Stimulated activated naive B cell treated with anti-CD40 and anti-IgM and Interleukin-4, amounts not matched to agents 10 μg/mL and 1 μg/mL and 100 μg/mL, for 72 hours (primary cell): ENCODE measurements at regions not wholly inside any gene's neighbourhood (a gene's known extent, or its start where the extent isn't known, plus 50 kb on each side); places are given as distances from the start of the nearest gene placed in this dataset.

Experiments
- ATAC-seq, 2 donors: fragments of 150-1000 bp; cut with Tn5 transposase; replicated peaks; 2 replicates each; pipeline ENCODE4 v1.10.0; 2021; ENCODE audit warnings: moderate library complexity in 1 of 2
- DNase-seq: peaks from one replicate; pipeline ENCODE4 v3.0.0; 2021
- H3K27ac Mint-ChIP-seq: one replicate; pipeline ENCODE4 v1.8.0; 2022; ENCODE audit warnings: mild to moderate bottlenecking, mixed read lengths
- H3K27me3 Mint-ChIP-seq, 2 donors: one replicate each; pipeline ENCODE4 v1.8.0; 2022; ENCODE audit warnings: mixed read lengths in 2 of 2
- H3K36me3 Mint-ChIP-seq, 2 donors: one replicate each; pipeline ENCODE4 v1.8.0; 2022; ENCODE audit warnings: mixed read lengths in 2 of 2, mild to moderate bottlenecking in 1 of 2
- H3K4me1 Mint-ChIP-seq, 2 donors: one replicate each; pipeline ENCODE4 v1.8.0; 2022; ENCODE audit warnings: mixed read lengths in 2 of 2, mild to moderate bottlenecking in 1 of 2
- H3K4me3 Mint-ChIP-seq, 2 donors: one replicate each; pipeline ENCODE4 v1.8.0; 2022; ENCODE audit warnings: mild to moderate bottlenecking in 2 of 2, mixed read lengths in 2 of 2, moderate library complexity in 1 of 2
- H3K9me3 Mint-ChIP-seq, 2 donors: one replicate each; pipeline ENCODE4 v1.8.0; 2022; ENCODE audit warnings: mixed read lengths in 2 of 2, mild to moderate bottlenecking in 1 of 2

GRCh38 chr4:157880761-157881160 is 292.1 kb downstream of the GASK1B start:
- DNase-seq (no peak), ATAC-seq (no peak)
- Mint-ChIP-seq H3K9me3 (peaks cover 4 to 5% of the 10 kb centered on the region in 2 donors), H3K27me3 (no peaks in the 10 kb centered on the region), H3K4me1 (no peaks in the 10 kb centered on the region), H3K27ac (no peak overlapping the region), H3K4me3 (no peak overlapping the region), H3K36me3 (no peaks in the 10 kb centered on the region)

- ATAC-seq (no peak), DNase-seq (no peak)
- no peaks in the 10 kb centered on the region for H3K27me3 Mint-ChIP-seq
- peaks cover 4 to 10% of the 10 kb centered on the region in 2 donors for H3K9me3 Mint-ChIP-seq
- H3K4me1 Mint-ChIP-seq: no peaks in the 10 kb centered on the region
- no peak overlapping the region for H3K27ac Mint-ChIP-seq
- no peak overlapping the region for H3K4me3 Mint-ChIP-seq
- no peaks in the 10 kb centered on the region for H3K36me3 Mint-ChIP-seq
Measured at GRCh38 chr4:157854819-157855218, 318.0 kb downstream of the GASK1B start.

DNA sequence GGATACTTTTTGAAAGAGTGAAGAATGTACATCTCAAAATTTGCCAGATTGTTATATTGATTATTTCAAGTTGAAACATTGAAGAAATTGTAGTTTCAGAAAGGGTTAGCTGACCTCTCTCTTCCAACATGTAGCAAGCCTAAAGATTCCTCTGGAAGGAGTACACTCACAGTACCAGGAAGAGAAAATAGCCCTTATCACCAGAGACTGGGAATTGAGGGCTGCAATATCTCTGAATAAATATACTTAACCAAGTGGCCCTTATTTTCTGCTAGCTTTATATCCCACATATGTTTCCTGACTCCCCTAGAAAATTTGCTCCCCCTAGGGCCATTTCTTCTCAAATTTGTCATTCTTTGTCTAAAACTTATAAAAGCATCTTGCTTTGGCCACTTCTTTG is 332.2 kb downstream of the GASK1B start:
- no peak overlapping the region for H3K27ac Mint-ChIP-seq
- ATAC-seq (no peak), DNase-seq (no peak)
- H3K27me3 Mint-ChIP-seq: no peaks in the 10 kb centered on the region
- H3K4me3 Mint-ChIP-seq: no peak overlapping the region
- H3K9me3 Mint-ChIP-seq: peaks cover 0 to 1% of the 10 kb centered on the region in 2 donors
- H3K36me3 Mint-ChIP-seq: no peaks in the 10 kb centered on the region
- H3K4me1 Mint-ChIP-seq: no peaks in the 10 kb centered on the region

GRCh38 chr4:157840034-157840433 is 332.8 kb downstream of the GASK1B start:
- H3K36me3 Mint-ChIP-seq: no peaks in the 10 kb centered on the region
- no peaks in the 10 kb centered on the region for H3K27me3 Mint-ChIP-seq

GRCh38 chr4:157838366-157838765 is 334.5 kb downstream of the GASK1B start:
- Mint-ChIP-seq H3K27me3 (no peaks in the 10 kb centered on the region), H3K4me1 (no peaks in the 10 kb centered on the region), H3K36me3 (no peaks in the 10 kb centered on the region), H3K27ac (no peak overlapping the region), H3K4me3 (no peak overlapping the region), H3K9me3 (peaks cover 0 to 1% of the 10 kb centered on the region in 2 donors)
- DNase-seq (no peak), ATAC-seq (no peak)

More at GRCh38 chr4:157840034-157840433, 332.8 kb downstream of the GASK1B start:
- H3K27ac Mint-ChIP-seq: no peak overlapping the region
- no peak for DNase-seq
- H3K9me3 Mint-ChIP-seq: peaks cover 0 to 1% of the 10 kb centered on the region in 2 donors
- no peak for ATAC-seq
- H3K4me3 Mint-ChIP-seq: no peak overlapping the region
- H3K4me1 Mint-ChIP-seq: no peaks in the 10 kb centered on the region

DNA sequence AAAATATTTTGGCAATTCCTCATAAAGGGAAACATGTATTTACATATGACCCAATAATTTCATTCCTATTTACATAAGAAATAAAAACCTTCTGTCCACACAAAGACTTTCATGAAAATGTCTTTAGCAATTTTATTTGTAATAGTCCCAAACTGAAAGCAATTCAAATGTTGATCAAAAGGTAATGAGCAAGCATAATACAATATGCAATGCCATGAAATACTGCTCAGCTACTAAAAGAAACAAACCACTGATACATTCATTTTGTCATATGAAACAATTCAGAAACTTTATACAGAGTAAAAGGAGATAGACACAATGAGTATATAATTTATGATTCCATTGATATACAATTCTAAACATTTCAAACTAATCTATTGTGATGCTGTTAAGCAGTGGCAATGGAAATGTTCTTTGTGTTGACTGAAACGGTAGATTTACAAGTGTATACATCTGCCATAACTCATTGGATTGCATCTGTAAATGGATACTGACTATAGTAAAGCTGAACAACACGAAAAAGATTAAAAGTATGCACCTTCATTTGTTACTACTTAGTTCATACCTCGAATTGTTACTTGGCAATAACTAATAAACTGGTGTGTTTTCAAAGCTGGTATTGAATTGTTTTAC is 335.6 kb downstream of the GASK1B start:
- Mint-ChIP-seq H3K36me3 (no peaks in the 10 kb centered on the region), H3K4me3 (no peak overlapping the region), H3K9me3 (no peaks in the 10 kb centered on the region), H3K4me1 (no peaks in the 10 kb centered on the region), H3K27ac (no peak overlapping the region), H3K27me3 (no peaks in the 10 kb centered on the region)
- DNase-seq (no peak), ATAC-seq (no peak)

- Mint-ChIP-seq H3K4me3 (no peak overlapping the region), H3K27ac (no peak overlapping the region), H3K36me3 (no peaks in the 10 kb centered on the region), H3K27me3 (no peaks in the 10 kb centered on the region), H3K4me1 (no peaks in the 10 kb centered on the region), H3K9me3 (peaks cover 6 to 7% of the 10 kb centered on the region in 2 donors)
- DNase-seq: no peak
- ATAC-seq: no peak
Measured at GRCh38 chr4:157832596-157832995, 340.2 kb downstream of the GASK1B start.

GRCh38 chr4:157824021-157824420 is 348.8 kb downstream of the GASK1B start:
- Mint-ChIP-seq H3K27me3 (no peaks in the 10 kb centered on the region), H3K4me3 (no peak overlapping the region), H3K27ac (no peak overlapping the region), H3K4me1 (no peaks in the 10 kb centered on the region), H3K36me3 (no peaks in the 10 kb centered on the region), H3K9me3 (peaks cover 12 to 13% of the 10 kb centered on the region in 2 donors)
- no peak for DNase-seq
- no peak for ATAC-seq

- H3K27ac Mint-ChIP-seq: no peak overlapping the region
- H3K4me3 Mint-ChIP-seq: no peak overlapping the region
- H3K4me1 Mint-ChIP-seq: no peaks in the 10 kb centered on the region
- no peaks in the 10 kb centered on the region for H3K36me3 Mint-ChIP-seq
- peaks cover 8 to 12% of the 10 kb centered on the region in 2 donors for H3K9me3 Mint-ChIP-seq
- ATAC-seq: no peak
- no peak for DNase-seq
- H3K27me3 Mint-ChIP-seq: no peaks in the 10 kb centered on the region
Measured at GRCh38 chr4:157821814-157822213, 351.0 kb downstream of the GASK1B start.

GRCh38 chr4:157819693-157820464 is 352.9 kb downstream of the GASK1B start:
- H3K27ac Mint-ChIP-seq: no peak overlapping the region
- H3K9me3 Mint-ChIP-seq: peaks cover 8 to 9% of the 10 kb centered on the region in 2 donors
- H3K27me3 Mint-ChIP-seq: no peaks in the 10 kb centered on the region
- no peaks in the 10 kb centered on the region for H3K4me1 Mint-ChIP-seq
- ATAC-seq (no peak), DNase-seq (no peak)
- no peak overlapping the region for H3K4me3 Mint-ChIP-seq
- no peaks in the 10 kb centered on the region for H3K36me3 Mint-ChIP-seq

DNA sequence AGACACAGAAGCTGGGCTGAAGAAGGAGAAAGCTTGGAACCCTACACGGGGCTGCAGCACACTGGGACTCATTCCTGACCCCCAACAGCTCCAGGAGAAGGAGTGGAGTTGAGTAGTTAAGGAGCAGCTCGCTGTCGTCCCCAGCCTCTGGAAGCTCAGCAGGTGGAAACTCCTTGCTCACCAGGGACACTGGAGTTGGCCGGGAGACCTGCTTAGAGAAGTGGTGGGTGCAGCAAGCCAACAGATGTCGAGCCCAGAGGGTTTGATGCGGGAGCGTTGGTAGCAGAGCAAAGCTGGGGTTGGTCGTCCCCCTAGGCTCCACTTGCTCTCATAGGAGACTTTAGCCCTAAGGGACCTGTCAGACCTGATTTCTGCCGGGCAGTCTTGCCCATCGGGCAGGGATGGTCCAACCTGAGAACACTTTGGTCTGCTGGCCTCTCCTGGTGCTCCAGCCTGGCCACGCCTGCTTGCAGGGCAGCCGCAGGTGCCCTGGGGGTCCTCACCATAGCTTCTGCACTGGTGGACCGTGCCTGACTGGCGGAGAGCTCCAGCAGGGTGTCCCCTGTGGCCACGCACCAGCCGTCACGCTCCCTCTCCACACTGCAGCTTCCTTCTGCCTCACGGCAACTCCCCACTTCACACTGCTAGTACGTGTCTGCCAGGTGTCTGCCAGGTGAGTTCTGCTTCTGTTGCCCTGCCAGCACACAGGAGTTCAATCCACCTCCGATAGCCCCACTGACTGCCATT is 353.7 kb downstream of the GASK1B start:
- no peak overlapping the region for H3K4me3 Mint-ChIP-seq
- ATAC-seq (no peak), DNase-seq (no peak)
- peaks cover 8 to 9% of the 10 kb centered on the region in 2 donors for H3K9me3 Mint-ChIP-seq
- H3K36me3 Mint-ChIP-seq: no peaks in the 10 kb centered on the region
- H3K27me3 Mint-ChIP-seq: no peaks in the 10 kb centered on the region
- H3K27ac Mint-ChIP-seq: no peak overlapping the region
- H3K4me1 Mint-ChIP-seq: no peaks in the 10 kb centered on the region

DNA sequence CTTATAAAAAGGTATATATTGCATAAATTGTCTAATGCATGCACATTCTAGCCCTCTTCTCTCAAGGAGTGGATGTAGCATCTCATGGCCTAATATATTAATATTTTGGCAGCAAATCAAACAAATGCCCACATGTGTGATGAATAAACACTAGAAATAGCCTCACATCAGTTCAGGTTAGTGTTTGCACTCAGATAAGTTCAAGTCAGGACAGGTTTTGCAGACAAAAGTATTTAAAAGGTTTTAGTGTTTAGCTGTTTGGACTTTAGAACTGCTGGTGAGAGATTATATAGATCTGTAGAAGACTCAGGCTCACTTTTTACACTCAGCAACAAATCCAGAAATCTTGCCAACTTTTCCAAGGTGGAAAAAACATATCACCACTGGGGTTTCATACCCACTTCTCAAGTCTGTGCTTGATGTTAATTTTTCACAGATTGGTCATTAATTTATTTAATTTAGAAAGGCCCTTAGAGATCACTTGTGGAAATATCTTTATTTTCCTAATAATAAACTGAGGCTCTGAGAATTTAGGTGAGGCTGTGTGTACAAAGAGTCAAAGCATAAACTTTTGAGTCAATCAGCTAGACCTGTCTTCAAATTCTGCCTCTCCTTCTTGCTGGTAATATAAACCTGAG is 362.6 kb downstream of the GASK1B start:
- no peak overlapping the region for H3K27ac Mint-ChIP-seq
- DNase-seq: no peak
- no peaks in the 10 kb centered on the region for H3K36me3 Mint-ChIP-seq
- peaks cover 3 to 5% of the 10 kb centered on the region in 2 donors for H3K9me3 Mint-ChIP-seq
- no peak overlapping the region for H3K4me3 Mint-ChIP-seq
- no peaks in the 10 kb centered on the region for H3K4me1 Mint-ChIP-seq
- H3K27me3 Mint-ChIP-seq: no peaks in the 10 kb centered on the region
- ATAC-seq: no peak

DNA sequence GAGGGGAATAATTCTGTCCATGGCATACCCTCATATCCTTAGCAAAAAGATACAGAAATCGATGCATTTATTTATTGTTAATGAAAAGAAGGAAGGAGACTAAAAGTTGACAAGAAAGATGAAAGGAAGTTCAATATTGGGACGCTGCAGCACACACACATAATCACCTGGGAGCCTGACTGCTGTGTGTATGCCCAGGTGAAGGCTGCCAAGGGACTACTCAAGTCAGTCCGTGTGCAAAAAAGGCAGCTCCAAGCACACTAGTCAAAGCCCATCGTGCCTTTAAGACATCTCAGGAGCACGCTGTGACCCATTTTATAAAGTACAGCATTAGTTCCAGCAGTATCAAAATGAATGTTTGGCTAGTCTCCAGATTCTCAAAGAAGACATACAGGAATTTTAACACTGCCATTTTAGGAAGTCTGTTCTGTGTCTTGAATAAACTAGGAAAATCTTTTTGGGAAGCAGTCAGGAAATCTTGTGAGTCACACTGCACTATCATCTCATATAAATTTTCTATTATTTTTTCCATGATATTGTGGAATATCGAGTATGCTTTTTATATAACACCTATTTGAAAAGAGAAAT is 363.9 kb downstream of the GASK1B start:
- Mint-ChIP-seq H3K36me3 (no peaks in the 10 kb centered on the region), H3K9me3 (peaks cover 3 to 4% of the 10 kb centered on the region in 2 donors), H3K4me3 (no peak overlapping the region), H3K4me1 (no peaks in the 10 kb centered on the region), H3K27me3 (no peaks in the 10 kb centered on the region), H3K27ac (no peak overlapping the region)
- ATAC-seq (no peak), DNase-seq (no peak)

- ATAC-seq (no peak), DNase-seq (no peak)
- no peaks in the 10 kb centered on the region for H3K36me3 Mint-ChIP-seq
- no peaks in the 10 kb centered on the region for H3K27me3 Mint-ChIP-seq
- H3K9me3 Mint-ChIP-seq: peaks cover 0 to 2% of the 10 kb centered on the region in 2 donors
- H3K27ac Mint-ChIP-seq: no peak overlapping the region
- H3K4me1 Mint-ChIP-seq: no peaks in the 10 kb centered on the region
- no peak overlapping the region for H3K4me3 Mint-ChIP-seq
Measured at GRCh38 chr4:157806184-157806583, 366.6 kb downstream of the GASK1B start.
